MM.1S (cell line): ENCODE measurements at regions not wholly inside any gene's neighbourhood (a gene's known extent, or its start where the extent isn't known, plus 50 kb on each side); places are given as distances from the start of the nearest gene placed in this dataset.

ENCODE experiments used
- EZH2 ChIP-seq: fragments of 300-600 bp; sonication (generic); optimal IDR thresholded peaks from 2 replicates; pipeline ENCODE3; 2017; ENCODE audit warnings: low read depth, mild to moderate bottlenecking, antibody characterized with exemption, low read length, mixed read lengths
- TF ChIP-seq, protein P1 (sequence below): fragments of 300-600 bp; sonication (generic); IDR thresholded peaks from 2 replicates; pipeline ENCODE4 v1.5.1; 2016; ENCODE audit warnings: antibody characterized with exemption, low read length, mixed read lengths

DNA sequence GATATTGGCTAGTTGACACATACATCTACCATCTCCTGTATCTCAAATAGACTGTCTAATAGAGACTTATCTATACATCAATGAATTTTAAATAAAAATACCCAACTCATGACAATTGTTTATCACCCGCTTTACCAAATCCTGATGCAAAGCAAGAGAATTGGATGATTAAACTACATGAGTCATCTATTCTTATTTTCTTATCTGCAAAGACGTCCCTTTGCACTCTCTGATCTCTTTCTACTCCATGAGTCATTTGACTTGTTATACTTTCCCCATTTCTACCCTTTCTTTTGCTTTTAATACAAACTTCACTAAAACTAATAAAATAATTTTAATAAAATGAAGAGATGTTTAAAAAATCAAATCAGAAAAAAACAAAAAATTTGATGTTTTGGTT, 261.7 kb upstream of the MAP2 start:
- TF ChIP-seq, protein P1, sequence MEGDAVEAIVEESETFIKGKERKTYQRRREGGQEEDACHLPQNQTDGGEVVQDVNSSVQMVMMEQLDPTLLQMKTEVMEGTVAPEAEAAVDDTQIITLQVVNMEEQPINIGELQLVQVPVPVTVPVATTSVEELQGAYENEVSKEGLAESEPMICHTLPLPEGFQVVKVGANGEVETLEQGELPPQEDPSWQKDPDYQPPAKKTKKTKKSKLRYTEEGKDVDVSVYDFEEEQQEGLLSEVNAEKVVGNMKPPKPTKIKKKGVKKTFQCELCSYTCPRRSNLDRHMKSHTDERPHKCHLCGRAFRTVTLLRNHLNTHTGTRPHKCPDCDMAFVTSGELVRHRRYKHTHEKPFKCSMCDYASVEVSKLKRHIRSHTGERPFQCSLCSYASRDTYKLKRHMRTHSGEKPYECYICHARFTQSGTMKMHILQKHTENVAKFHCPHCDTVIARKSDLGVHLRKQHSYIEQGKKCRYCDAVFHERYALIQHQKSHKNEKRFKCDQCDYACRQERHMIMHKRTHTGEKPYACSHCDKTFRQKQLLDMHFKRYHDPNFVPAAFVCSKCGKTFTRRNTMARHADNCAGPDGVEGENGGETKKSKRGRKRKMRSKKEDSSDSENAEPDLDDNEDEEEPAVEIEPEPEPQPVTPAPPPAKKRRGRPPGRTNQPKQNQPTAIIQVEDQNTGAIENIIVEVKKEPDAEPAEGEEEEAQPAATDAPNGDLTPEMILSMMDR, result no peak
- TF ChIP-seq EZH2, result no peak
